ENCODE measurements at regions not wholly inside any gene's neighbourhood (a gene's known extent, or its start where the extent isn't known, plus 50 kb on each side); places are given as distances from the start of the nearest gene placed in this dataset.

- peaks cover 5% of the 10 kb centered on the region; the same call in 2 of the 3 replicates for H3K4me1 Mint-ChIP-seq
- no peak for ATAC-seq
Measured at GRCh38 chr2:209070262-209070661, 353.6 kb upstream of the MAP2 start.

More at GRCh38 chr2:209070262-209070661, 353.6 kb upstream of the MAP2 start:
- H3K27me3 ChIP-seq (ENCODE audit: insufficient read depth) = no peaks in the 10 kb centered on the region
- no peaks in the 10 kb centered on the region for H3K9me3 Mint-ChIP-seq
- no peaks in the 10 kb centered on the region for H3F3A ChIP-seq (replicated peaks; ENCODE audit: low read depth)
- H4K20me1 ChIP-seq (replicated peaks; ENCODE audit: insufficient read depth) = no peaks in the 10 kb centered on the region
- no peak overlapping the region for H3K4me3 ChIP-seq
- H2AFZ ChIP-seq = no peak overlapping the region
- H3K79me2 ChIP-seq (replicated peaks; ENCODE audit: insufficient read depth) = no peaks in the 10 kb centered on the region
- peaks cover 1% of the 10 kb centered on the region for H3K27me3 Mint-ChIP-seq (ENCODE audit: insufficient read depth, low read depth, poor library complexity)
- no peak overlapping the region for H3K4me2 ChIP-seq
- no peak overlapping the region for H3K27ac ChIP-seq (ENCODE audit: low read depth)
- H3K9me2 ChIP-seq (ENCODE audit: insufficient read depth) = peaks cover 11% of the 10 kb centered on the region
- no peaks in the 10 kb centered on the region for H3K36me3 ChIP-seq (ENCODE audit: insufficient read depth)
- no peaks in the 10 kb centered on the region for H3K4me1 ChIP-seq (ENCODE audit: insufficient read depth)
- H3K27ac Mint-ChIP-seq = no peak overlapping the region
- no peak for DNase-seq (ENCODE audit: low spot score)
- H3K4me3 Mint-ChIP-seq = no peak overlapping the region
- TF ChIP-seq ZNF331 (CRISPR knock-in tag; IDR thresholded peaks at IDR 0.05; ENCODE audit: low read depth) (no peak), POLR2AphosphoS5 (IDR thresholded peaks at IDR 0.05; ENCODE audit: low read depth) (no peak), CREB1 (CRISPR knock-in tag; IDR thresholded peaks at IDR 0.05; ENCODE audit: low read depth) (no peak), ETS1 (IDR thresholded peaks at IDR 0.05) (no peak), ZNF114 (CRISPR knock-in tag; IDR thresholded peaks at IDR 0.05) (no peak), JUNB (IDR thresholded peaks at IDR 0.05; ENCODE audit: unreplicated experiment) (no peak), ZNF462 (CRISPR knock-in tag; IDR thresholded peaks at IDR 0.05) (no peak), STAT1 (IDR thresholded peaks at IDR 0.05; ENCODE audit: unreplicated experiment) (no peak), EZH2 (IDR thresholded peaks at IDR 0.05; ENCODE audit: low read depth, unreplicated experiment) (no peak), REST (IDR thresholded peaks at IDR 0.05; ENCODE audit: unreplicated experiment) (no peak), NANOG (IDR thresholded peaks at IDR 0.05; ENCODE audit: borderline replicate concordance) (no peak), EZH2phosphoT487 (IDR thresholded peaks at IDR 0.05; ENCODE audit: unreplicated experiment) (no peak)
- TF ChIP-seq, protein P1, sequence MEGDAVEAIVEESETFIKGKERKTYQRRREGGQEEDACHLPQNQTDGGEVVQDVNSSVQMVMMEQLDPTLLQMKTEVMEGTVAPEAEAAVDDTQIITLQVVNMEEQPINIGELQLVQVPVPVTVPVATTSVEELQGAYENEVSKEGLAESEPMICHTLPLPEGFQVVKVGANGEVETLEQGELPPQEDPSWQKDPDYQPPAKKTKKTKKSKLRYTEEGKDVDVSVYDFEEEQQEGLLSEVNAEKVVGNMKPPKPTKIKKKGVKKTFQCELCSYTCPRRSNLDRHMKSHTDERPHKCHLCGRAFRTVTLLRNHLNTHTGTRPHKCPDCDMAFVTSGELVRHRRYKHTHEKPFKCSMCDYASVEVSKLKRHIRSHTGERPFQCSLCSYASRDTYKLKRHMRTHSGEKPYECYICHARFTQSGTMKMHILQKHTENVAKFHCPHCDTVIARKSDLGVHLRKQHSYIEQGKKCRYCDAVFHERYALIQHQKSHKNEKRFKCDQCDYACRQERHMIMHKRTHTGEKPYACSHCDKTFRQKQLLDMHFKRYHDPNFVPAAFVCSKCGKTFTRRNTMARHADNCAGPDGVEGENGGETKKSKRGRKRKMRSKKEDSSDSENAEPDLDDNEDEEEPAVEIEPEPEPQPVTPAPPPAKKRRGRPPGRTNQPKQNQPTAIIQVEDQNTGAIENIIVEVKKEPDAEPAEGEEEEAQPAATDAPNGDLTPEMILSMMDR (conservative IDR thresholded peaks at IDR 0.05; ENCODE audit: low read depth in 2 of 2) = no peak
- H3K36me3 Mint-ChIP-seq (ENCODE audit: low read depth) = no peaks in the 10 kb centered on the region
